ENCODE measurements at regions not wholly inside any gene's neighbourhood (a gene's known extent, or its start where the extent isn't known, plus 50 kb on each side); places are given as distances from the start of the nearest gene placed in this dataset.

DNA sequence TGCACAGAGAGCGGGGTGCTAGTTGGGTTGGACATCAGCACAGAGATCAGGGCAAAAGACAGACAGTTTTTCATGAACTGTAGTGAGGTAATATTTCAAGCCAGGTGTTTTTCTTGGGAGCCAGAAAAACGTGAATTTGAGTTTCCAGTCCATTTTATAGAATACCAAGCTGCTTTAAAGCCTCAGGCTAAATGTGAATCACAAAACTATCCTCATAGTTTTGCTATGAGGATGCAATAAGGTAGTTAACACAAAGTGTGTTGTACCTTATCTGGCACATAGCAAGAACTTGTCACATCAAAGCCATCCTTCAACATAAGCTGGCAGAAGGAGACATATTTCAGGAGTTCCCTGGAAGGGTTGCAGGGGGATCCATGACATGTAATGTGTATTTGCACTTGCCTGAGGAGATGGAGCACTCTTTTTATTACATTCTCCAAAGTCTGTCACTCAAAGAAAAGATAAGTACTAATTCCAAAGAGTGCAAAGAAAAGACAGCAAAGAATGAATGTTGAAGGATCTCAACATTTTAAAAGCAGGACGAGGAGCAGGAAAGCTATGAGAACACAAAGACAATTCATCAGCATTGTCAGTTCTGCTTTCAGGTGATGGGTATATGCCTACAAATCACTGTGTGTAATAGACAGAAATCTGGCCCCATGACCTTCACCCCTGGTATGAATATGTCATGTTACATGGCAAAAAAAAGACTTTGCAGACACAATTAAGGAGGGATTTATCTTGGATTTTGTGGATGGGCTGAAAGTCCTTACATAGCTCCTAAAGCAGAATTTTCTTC, 1046.4 kb downstream of the NTRK3 start:
- Histone ChIP-seq H3K4me3 (ENCODE audit: low read length) (no peak overlapping the region), H3K27ac (ENCODE audit: low read depth, low read length) (no peak overlapping the region), H3K4me1 (ENCODE audit: insufficient read depth, low read length) (0 out of 2 replicates have a peak, but pooled peaks cover 4% of the 10 kb centered on the region), H3K36me3 (ENCODE audit: insufficient read depth, low read length) (no peaks in the 10 kb centered on the region), H3K27me3 (ENCODE audit: insufficient read depth, low read length) (no peaks in the 10 kb centered on the region), H3K9ac (ENCODE audit: low read depth, low read length) (no peak overlapping the region), H3K9me3 (ENCODE audit: insufficient read depth, low read depth, low read length) (no peaks in the 10 kb centered on the region)
- WGBS: 87% methylated on average over 3 of the region's 3 CpGs

DNA sequence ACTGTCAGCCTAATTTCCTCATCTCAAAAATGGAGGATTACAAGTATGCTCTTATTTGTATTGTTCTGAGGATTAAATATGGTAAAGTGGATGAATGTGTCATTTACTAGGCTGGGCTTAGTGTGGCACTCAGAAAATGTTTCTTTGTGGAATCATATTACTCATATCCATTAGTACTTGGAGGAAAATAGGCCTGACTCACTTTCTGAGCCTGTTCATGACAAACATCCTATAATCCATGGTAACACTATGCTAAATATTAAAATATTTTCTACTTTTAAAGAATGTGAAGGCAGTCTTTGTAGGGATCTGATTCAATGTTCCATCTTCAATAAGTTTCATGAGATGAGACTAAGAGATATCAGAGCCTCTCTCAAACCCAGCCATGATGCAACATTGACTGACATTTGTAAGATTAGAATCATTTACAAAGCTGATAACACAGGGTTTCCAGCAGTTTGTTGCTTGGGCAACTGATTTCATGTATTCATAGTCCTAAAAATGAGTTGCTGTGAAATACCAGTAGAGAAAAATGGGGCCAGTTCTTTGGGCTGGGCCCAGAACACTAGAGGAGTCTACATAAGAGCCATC, 1048.5 kb downstream of the NTRK3 start:
- Histone ChIP-seq H3K4me3 (ENCODE audit: low read length) (no peak overlapping the region), H3K27ac (ENCODE audit: low read depth, low read length) (no peak overlapping the region), H3K9ac (ENCODE audit: low read depth, low read length) (no peak overlapping the region), H3K36me3 (ENCODE audit: insufficient read depth, low read length) (no peaks in the 10 kb centered on the region), H3K9me3 (ENCODE audit: insufficient read depth, low read depth, low read length) (no peaks in the 10 kb centered on the region), H3K4me1 (ENCODE audit: insufficient read depth, low read length) (no peaks in the 10 kb centered on the region), H3K27me3 (ENCODE audit: insufficient read depth, low read length) (no peaks in the 10 kb centered on the region)

GRCh38 chr15:87207251-87207650, 1049.3 kb downstream of the NTRK3 start:
- Histone ChIP-seq H3K9ac (ENCODE audit: low read depth, low read length) (no peak overlapping the region), H3K27ac (ENCODE audit: low read depth, low read length) (no peak overlapping the region), H3K27me3 (ENCODE audit: insufficient read depth, low read length) (no peaks in the 10 kb centered on the region), H3K9me3 (ENCODE audit: insufficient read depth, low read depth, low read length) (no peaks in the 10 kb centered on the region), H3K4me1 (ENCODE audit: insufficient read depth, low read length) (no peaks in the 10 kb centered on the region), H3K36me3 (ENCODE audit: insufficient read depth, low read length) (no peaks in the 10 kb centered on the region), H3K4me3 (ENCODE audit: low read length) (no peak overlapping the region)
- 98% methylated on average over 2 of the region's 2 CpGs for WGBS

DNA sequence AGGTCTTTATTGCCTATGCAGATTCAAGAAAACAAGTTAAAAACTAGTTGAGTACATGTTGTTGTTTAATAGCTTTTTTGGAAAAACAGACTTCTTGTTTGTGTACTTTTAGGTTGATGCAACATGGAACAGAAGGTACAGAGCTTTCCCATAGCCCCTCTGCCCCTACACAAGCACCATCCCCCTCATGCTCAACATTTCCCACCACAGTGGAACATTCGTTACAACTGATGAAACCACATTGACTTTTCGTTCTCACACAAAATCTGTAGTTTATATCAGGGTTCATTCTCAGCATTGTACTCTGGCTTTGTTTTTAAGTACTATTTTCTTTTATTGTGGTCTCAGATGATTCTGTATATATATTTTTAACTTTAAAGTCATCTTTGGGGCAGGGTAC, 1054.6 kb downstream of the NTRK3 start:
- Histone ChIP-seq H3K4me3 (ENCODE audit: low read length) (no peak overlapping the region), H3K9me3 (ENCODE audit: insufficient read depth, low read depth, low read length) (no peaks in the 10 kb centered on the region), H3K27me3 (ENCODE audit: insufficient read depth, low read length) (no peaks in the 10 kb centered on the region), H3K9ac (ENCODE audit: low read depth, low read length) (no peak overlapping the region), H3K27ac (ENCODE audit: low read depth, low read length) (no peak overlapping the region), H3K4me1 (ENCODE audit: insufficient read depth, low read length) (peaks cover 4% of the 10 kb centered on the region; the same call in 1 of the 2 replicates), H3K36me3 (ENCODE audit: insufficient read depth, low read length) (no peaks in the 10 kb centered on the region)
- 89% methylated on average over 2 of the region's 2 CpGs for whole genome bisulfite sequencing

GRCh38 chr15:87200149-87200548, 1056.4 kb downstream of the NTRK3 start:
- 88% methylated on average over 2 of the region's 2 CpGs for WGBS

GRCh38 chr15:87197981-87198380, 1058.6 kb downstream of the NTRK3 start:
- H3K36me3 ChIP-seq (ENCODE audit: insufficient read depth, low read length): no peaks in the 10 kb centered on the region
- no peak overlapping the region for H3K27ac ChIP-seq (ENCODE audit: low read depth, low read length)
- H3K4me1 ChIP-seq (ENCODE audit: insufficient read depth, low read length): peaks cover 4% of the 10 kb centered on the region; the same call in 1 of the 2 replicates
- H3K9me3 ChIP-seq (ENCODE audit: insufficient read depth, low read depth, low read length): no peaks in the 10 kb centered on the region
- no peak overlapping the region for H3K4me3 ChIP-seq (ENCODE audit: low read length)
- no peaks in the 10 kb centered on the region for H3K27me3 ChIP-seq (ENCODE audit: insufficient read depth, low read length)
- WGBS: 97% methylated on average over 3 of the region's 3 CpGs
- no peak overlapping the region for H3K9ac ChIP-seq (ENCODE audit: low read depth, low read length)

More at GRCh38 chr15:87200149-87200548, 1056.4 kb downstream of the NTRK3 start:
- Histone ChIP-seq H3K9ac (ENCODE audit: low read depth, low read length) (no peak overlapping the region), H3K9me3 (ENCODE audit: insufficient read depth, low read depth, low read length) (no peaks in the 10 kb centered on the region), H3K27ac (ENCODE audit: low read depth, low read length) (no peak overlapping the region), H3K4me1 (ENCODE audit: insufficient read depth, low read length) (peaks cover 4% of the 10 kb centered on the region; the same call in 1 of the 2 replicates), H3K27me3 (ENCODE audit: insufficient read depth, low read length) (no peaks in the 10 kb centered on the region), H3K36me3 (ENCODE audit: insufficient read depth, low read length) (no peaks in the 10 kb centered on the region), H3K4me3 (ENCODE audit: low read length) (no peak overlapping the region)

DNA sequence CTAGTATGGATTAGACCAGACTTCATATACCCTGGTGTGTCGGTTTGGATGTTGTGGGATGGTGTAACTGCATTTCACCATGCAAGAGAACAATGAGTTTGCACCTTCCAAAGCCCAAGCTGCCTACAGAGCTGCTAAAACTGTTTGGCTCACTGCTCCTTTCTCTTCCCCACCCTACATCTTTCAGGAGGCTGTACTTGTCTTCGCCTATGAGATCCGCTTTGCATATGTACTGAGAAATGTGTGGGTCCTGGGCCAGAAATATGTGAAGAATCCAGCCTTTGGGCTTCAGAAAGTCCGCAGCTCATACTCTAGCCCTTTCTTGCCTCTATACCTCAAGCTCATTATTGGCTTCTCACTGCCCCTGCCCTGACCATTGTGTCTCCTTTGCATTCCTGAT, 1060.0 kb downstream of the NTRK3 start:
- no peaks in the 10 kb centered on the region for H3K27me3 ChIP-seq (ENCODE audit: insufficient read depth, low read length)
- H3K4me3 ChIP-seq (ENCODE audit: low read length): no peak overlapping the region
- H3K4me1 ChIP-seq (ENCODE audit: insufficient read depth, low read length): peaks cover 4% of the 10 kb centered on the region; the same call in 1 of the 2 replicates
- H3K27ac ChIP-seq (ENCODE audit: low read depth, low read length): no peak overlapping the region
- no peaks in the 10 kb centered on the region for H3K36me3 ChIP-seq (ENCODE audit: insufficient read depth, low read length)
- no peaks in the 10 kb centered on the region for H3K9me3 ChIP-seq (ENCODE audit: insufficient read depth, low read depth, low read length)
- no peak overlapping the region for H3K9ac ChIP-seq (ENCODE audit: low read depth, low read length)
- 98% methylated on average over 4 of the region's 4 CpGs for WGBS

DNA sequence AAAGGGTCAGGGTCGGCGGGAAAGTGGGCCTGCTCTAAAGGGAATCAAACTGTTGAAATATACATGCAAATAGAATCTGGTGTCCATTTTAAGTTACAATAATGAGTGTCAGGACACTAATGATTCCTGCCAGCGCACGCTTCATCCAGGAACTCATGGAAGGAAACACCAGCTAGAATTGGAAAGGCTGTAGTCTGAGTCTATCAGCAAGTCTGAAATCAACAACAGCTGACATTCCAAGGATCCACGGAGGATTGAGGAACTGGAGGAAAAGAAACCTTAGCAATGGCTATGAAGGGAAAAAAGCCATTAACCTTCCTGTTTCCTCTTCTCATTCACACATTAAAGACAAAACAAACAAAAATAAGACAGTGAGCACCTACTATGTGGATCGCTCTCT, 1063.1 kb downstream of the NTRK3 start:
- Histone ChIP-seq H3K27ac (ENCODE audit: low read depth, low read length) (no peak overlapping the region), H3K27me3 (ENCODE audit: insufficient read depth, low read length) (no peaks in the 10 kb centered on the region), H3K4me1 (ENCODE audit: insufficient read depth, low read length) (no peaks in the 10 kb centered on the region), H3K4me3 (ENCODE audit: low read length) (no peak overlapping the region), H3K9me3 (ENCODE audit: insufficient read depth, low read depth, low read length) (no peaks in the 10 kb centered on the region), H3K36me3 (ENCODE audit: insufficient read depth, low read length) (no peaks in the 10 kb centered on the region), H3K9ac (ENCODE audit: low read depth, low read length) (no peak overlapping the region)
- 93% methylated on average over 6 of the region's 6 CpGs for WGBS

GRCh38 chr15:87167706-87168105, 1088.0 kb downstream of the AGBL1 start:
- Histone ChIP-seq H3K4me1 (ENCODE audit: insufficient read depth, low read length) (no peaks in the 10 kb centered on the region), H3K36me3 (ENCODE audit: insufficient read depth, low read length) (no peaks in the 10 kb centered on the region), H3K4me3 (ENCODE audit: low read length) (no peak overlapping the region), H3K27ac (ENCODE audit: low read depth, low read length) (no peak overlapping the region), H3K27me3 (ENCODE audit: insufficient read depth, low read length) (no peaks in the 10 kb centered on the region), H3K9me3 (ENCODE audit: insufficient read depth, low read depth, low read length) (no peaks in the 10 kb centered on the region), H3K9ac (ENCODE audit: low read depth, low read length) (no peak overlapping the region)
- WGBS: 78% methylated on average over 1 of the region's 1 CpG

DNA sequence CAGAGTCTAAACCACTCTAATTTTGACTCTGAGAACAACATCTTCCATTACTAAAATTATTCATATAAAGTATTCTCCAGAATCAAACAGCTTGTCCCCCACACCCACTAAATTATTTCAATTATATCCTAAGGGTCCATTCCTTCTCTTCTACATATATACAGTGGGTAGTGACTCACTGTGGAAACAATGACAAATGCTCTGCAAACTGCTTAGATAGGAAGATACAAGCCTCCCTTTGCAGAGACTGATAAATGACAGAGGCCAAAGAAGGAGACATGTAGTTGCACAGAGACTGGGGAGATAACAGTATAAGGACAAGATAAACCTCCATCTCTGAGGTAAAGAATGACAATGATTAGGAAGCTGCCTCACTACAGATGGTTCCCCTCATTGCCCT, 1087.4 kb downstream of the AGBL1 start:
- H3K9me3 ChIP-seq (ENCODE audit: insufficient read depth, low read depth, low read length): no peaks in the 10 kb centered on the region
- H3K4me1 ChIP-seq (ENCODE audit: insufficient read depth, low read length): no peaks in the 10 kb centered on the region
- H3K36me3 ChIP-seq (ENCODE audit: insufficient read depth, low read length): no peaks in the 10 kb centered on the region
- H3K9ac ChIP-seq (ENCODE audit: low read depth, low read length): no peak overlapping the region
- H3K27ac ChIP-seq (ENCODE audit: low read depth, low read length): no peak overlapping the region
- H3K4me3 ChIP-seq (ENCODE audit: low read length): no peak overlapping the region
- no peaks in the 10 kb centered on the region for H3K27me3 ChIP-seq (ENCODE audit: insufficient read depth, low read length)

- no peaks in the 10 kb centered on the region for H3K36me3 ChIP-seq (ENCODE audit: insufficient read depth, low read length)
- 95% methylated on average over 4 of the region's 4 CpGs for WGBS
- H3K9ac ChIP-seq (ENCODE audit: low read depth, low read length): no peak overlapping the region
- H3K4me1 ChIP-seq (ENCODE audit: insufficient read depth, low read length): no peaks in the 10 kb centered on the region
- no peaks in the 10 kb centered on the region for H3K27me3 ChIP-seq (ENCODE audit: insufficient read depth, low read length)
- no peak overlapping the region for H3K4me3 ChIP-seq (ENCODE audit: low read length)
- H3K9me3 ChIP-seq (ENCODE audit: insufficient read depth, low read depth, low read length): no peaks in the 10 kb centered on the region
- H3K27ac ChIP-seq (ENCODE audit: low read depth, low read length): no peak overlapping the region
Measured at GRCh38 chr15:87155771-87156170, 1076.1 kb downstream of the AGBL1 start.

All from HUES64 (cell line).